MV-4-11 (cell line): ENCODE measurements at regions not wholly inside any gene's neighbourhood (a gene's known extent, or its start where the extent isn't known, plus 50 kb on each side); places are given as distances from the start of the nearest gene placed in this dataset.

Source experiments
- DNase-seq: peaks from one replicate; lab custom pipeline; 2025; lab: John Stamatoyannopoulos, UW

GRCh38 chr7:27462575-27463270 is 200.0 kb downstream of the HIBADH start:
- DNase-seq, result no peak

GRCh38 chr7:27464970-27465369 is 197.7 kb downstream of the HIBADH start:
- no peak for DNase-seq

- no peak for DNase-seq
These were observed 196.0 kb downstream of the HIBADH start for GRCh38 chr7:27466703-27467102.

GRCh38 chr7:27472043-27472442 is 190.6 kb downstream of the HIBADH start:
- no peak for DNase-seq
